Right renal pelvis (tissue), 4 donors: ENCODE measurements at regions not wholly inside any gene's neighbourhood (a gene's known extent, or its start where the extent isn't known, plus 50 kb on each side); places are given as distances from the start of the nearest gene placed in this dataset.
"Not testable (repeated sequence)": the region's sequence is repeated elsewhere in the genome, so short reads cannot be mapped to it uniquely, and the experiment has no call there.

Experiments used
- DNase-seq, 4 donors: peaks; one replicate each; pipeline ENCODE4 v3.0.0-alpha.2; 2013; ENCODE audit warnings: low read depth in 4 of 4, low spot score in 3 of 4, missing footprints in 1 of 4

- peak in 3 of 4 donors; percentile 23 to 54 (median 48) for DNase-seq
Measured at GRCh38 chr14:86066651-86067050, 536.7 kb downstream of the FLRT2 start.

- no peak for DNase-seq
Measured at GRCh38 chr14:86065407-86065806, 535.5 kb downstream of the FLRT2 start.

GRCh38 chr14:86064595-86064994, 534.7 kb downstream of the FLRT2 start:
- DNase-seq, result not testable (repeated sequence)

GRCh38 chr14:86057018-86057667, 527.2 kb downstream of the FLRT2 start:
- no peak for DNase-seq

GRCh38 chr14:86055512-86056075, 525.6 kb downstream of the FLRT2 start:
- no peak for DNase-seq

- DNase-seq, result no peak
Measured at GRCh38 chr14:86052868-86053267, 522.9 kb downstream of the FLRT2 start.

- DNase-seq, result no peak
Measured at GRCh38 chr14:86050757-86051156, 520.8 kb downstream of the FLRT2 start.

GRCh38 chr14:86050072-86050683, 520.2 kb downstream of the FLRT2 start:
- DNase-seq, result no peak

GRCh38 chr14:86039176-86039575, 509.2 kb downstream of the FLRT2 start:
- DNase-seq, result no peak

- DNase-seq, result no peak
Measured at GRCh38 chr14:86038387-86039042, 508.6 kb downstream of the FLRT2 start.

GRCh38 chr14:86035882-86036281, 505.9 kb downstream of the FLRT2 start:
- DNase-seq, result no peak

GRCh38 chr14:86027990-86028389, 498.0 kb downstream of the FLRT2 start:
- DNase-seq, result no peak

- DNase-seq, result no peak
Measured at GRCh38 chr14:86027144-86027543, 497.2 kb downstream of the FLRT2 start.

- no peak for DNase-seq
Measured at GRCh38 chr14:86022031-86022629, 492.2 kb downstream of the FLRT2 start.

GRCh38 chr14:86020841-86021240, 490.9 kb downstream of the FLRT2 start:
- no peak for DNase-seq

GRCh38 chr14:86015941-86016340, 486.0 kb downstream of the FLRT2 start:
- no peak for DNase-seq

- no peak for DNase-seq
Measured at GRCh38 chr14:86015511-86015910, 485.6 kb downstream of the FLRT2 start.

- no peak for DNase-seq
Measured at GRCh38 chr14:86013641-86014040, 483.7 kb downstream of the FLRT2 start.

- DNase-seq, result no peak
Measured at GRCh38 chr14:86012461-86012860, 482.5 kb downstream of the FLRT2 start.

- DNase-seq, result no peak
Measured at GRCh38 chr14:86003998-86004397, 474.1 kb downstream of the FLRT2 start.

GRCh38 chr14:85996551-85996950, 466.6 kb downstream of the FLRT2 start:
- DNase-seq, result peak in 1 of 4 donors; percentile 50
